ENCODE measurements at regions not wholly inside any gene's neighbourhood (a gene's known extent, or its start where the extent isn't known, plus 50 kb on each side); places are given as distances from the start of the nearest gene placed in this dataset.
"Not testable (repeated sequence)": the region's sequence is repeated elsewhere in the genome, so short reads cannot be mapped to it uniquely, and the experiment has no call there.

- DNase-seq = no peak
These were observed 650.8 kb upstream of the SOX9 start for GRCh38 chr17:71470062-71470461.

GRCh38 chr17:71472809-71473789 lies 647.7 kb upstream of the SOX9 start:
- DNase-seq = no peak

GRCh38 chr17:71477356-71477755 lies 643.5 kb upstream of the SOX9 start:
- DNase-seq = no peak

DNA sequence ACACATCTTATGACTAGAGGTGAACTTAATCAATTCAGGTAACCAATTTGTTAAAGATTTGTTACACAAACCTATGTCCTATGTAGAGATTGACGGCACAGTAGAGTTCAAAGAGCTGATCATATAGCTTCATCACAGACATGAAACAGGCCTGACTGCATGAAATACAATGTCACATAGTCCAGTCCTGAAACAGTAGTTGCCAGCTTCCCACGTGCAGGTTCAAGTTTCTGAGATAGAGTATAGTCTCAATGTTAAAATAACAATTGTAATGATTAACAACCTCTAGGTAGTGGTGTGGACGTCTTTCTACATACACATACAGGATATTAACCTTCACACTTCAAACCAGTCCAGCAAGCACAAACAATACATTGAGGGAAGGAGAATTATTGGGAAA lies 640.7 kb upstream of the SOX9 start:
- no peak for DNase-seq

- no peak for DNase-seq
These were observed 638.2 kb upstream of the SOX9 start for GRCh38 chr17:71482625-71483024.

DNA sequence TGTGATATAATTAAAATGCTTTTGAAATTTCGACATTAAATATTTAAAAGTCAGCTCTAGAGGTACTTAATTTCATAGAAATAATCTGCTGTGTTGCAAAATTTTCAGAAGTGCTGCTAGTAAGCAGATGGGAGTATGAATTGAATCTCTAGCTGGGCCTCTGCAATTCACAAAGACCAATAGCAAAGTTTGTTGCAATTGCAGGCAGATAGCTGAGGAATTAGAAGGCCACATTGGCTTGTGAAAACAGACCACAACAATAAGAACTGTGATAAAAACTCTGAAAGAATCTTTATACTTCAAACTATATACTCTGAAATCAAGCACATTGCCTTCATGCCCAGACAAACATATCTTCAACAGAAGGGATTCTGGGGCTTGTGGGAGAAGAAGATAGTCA lies 636.3 kb upstream of the SOX9 start:
- DNase-seq = no peak

DNA sequence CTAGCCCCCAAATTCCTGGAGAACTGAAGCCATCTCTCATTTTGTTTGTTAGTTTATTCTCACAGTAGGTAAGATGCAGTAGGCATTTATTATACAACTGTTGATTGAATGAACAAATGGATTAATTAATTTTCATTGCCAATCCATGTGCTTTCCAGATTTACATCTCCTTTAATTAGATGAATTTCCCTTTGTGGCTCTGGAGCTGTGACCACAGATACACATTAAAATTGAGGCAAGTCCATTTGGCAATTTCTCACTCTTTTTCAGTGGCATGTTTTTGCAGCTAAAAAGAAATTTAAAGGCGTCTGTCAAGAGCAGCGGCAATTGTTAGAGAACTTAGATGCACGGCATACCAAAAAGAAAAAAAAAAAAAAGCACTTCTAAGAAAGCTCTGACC lies 635.4 kb upstream of the SOX9 start:
- DNase-seq = no peak

GRCh38 chr17:71486261-71486660 lies 634.6 kb upstream of the SOX9 start:
- DNase-seq = no peak

GRCh38 chr17:71488851-71489250 lies 632.0 kb upstream of the SOX9 start:
- DNase-seq = no peak

GRCh38 chr17:71494062-71494855 lies 626.6 kb upstream of the SOX9 start:
- DNase-seq = no peak

GRCh38 chr17:71495420-71495819 lies 625.4 kb upstream of the SOX9 start:
- DNase-seq = no peak

DNA sequence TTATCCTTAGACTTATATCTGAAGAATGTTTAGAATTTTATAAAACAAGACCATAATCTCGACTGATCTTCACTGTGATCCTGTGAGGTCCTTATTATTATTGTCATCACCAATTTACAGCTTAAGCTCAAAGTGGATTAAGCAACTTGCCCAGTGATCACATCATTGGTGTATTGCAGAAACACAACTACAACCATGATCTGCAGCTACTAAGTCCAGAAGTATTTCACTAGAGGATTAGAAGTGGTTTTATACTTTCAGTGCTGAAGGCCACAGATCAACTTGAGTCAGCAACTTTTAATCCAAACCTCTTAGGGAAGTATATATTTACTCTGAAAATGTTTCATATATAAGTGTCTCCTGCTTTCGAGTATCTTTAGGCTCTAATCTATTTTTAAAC lies 624.3 kb upstream of the SOX9 start:
- no peak for DNase-seq

DNA sequence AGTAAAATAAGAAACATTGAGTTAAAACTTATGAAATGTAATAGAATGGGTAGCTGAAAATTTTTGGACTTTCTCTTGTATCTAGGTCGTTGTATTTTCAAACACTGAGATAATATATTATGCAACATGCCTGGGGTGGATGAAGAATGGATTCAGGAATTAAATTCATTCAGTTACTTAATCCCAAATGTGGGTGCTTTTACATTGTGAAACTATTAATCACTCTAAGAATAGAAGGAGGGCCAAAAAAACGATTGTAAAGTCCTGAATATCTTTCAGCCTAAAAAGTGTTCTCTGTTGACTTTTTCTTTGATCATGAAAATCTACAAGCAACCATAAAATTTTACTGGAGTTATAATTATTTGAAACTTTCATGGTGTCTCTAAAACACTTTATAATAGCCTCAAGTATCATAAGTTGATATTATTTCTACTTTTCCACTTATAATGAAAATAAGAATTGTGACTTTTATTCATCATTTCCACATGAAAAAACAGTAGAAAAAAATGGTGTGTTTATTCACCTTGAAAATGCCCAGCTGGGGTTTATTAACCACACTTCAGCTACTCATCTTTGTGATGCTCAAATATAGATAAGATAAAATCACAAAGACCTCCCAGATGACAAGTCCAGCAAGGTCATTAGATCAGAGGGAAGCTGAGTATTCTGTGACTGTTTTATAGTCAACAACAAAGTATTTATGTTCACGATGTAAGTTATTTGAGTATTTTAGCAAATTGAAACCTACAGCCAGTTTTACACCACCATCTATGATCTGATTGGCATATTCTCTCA lies 619.9 kb upstream of the SOX9 start:
- DNase-seq = no peak

- DNase-seq = no peak
These were observed 619.1 kb upstream of the SOX9 start for GRCh38 chr17:71501711-71502110.

DNA sequence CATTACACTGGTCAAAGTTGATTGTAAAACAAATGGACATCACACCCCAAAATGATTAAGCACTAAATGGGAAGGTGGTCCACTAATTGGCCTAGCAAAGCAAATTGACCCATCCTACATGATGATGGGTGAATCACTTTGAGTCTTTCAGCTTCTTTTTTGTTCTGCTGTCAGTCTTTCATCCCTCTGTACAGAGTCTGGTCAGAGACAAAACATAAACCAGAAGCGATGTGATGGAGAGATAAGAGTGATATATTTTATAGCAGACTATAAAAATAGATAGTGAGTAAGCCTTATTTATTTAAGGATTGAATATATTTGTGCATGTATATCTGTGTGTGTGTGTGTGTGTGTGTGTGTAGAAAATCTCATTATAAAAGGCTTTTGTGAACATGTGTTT lies 618.4 kb upstream of the SOX9 start:
- no peak for DNase-seq

DNA sequence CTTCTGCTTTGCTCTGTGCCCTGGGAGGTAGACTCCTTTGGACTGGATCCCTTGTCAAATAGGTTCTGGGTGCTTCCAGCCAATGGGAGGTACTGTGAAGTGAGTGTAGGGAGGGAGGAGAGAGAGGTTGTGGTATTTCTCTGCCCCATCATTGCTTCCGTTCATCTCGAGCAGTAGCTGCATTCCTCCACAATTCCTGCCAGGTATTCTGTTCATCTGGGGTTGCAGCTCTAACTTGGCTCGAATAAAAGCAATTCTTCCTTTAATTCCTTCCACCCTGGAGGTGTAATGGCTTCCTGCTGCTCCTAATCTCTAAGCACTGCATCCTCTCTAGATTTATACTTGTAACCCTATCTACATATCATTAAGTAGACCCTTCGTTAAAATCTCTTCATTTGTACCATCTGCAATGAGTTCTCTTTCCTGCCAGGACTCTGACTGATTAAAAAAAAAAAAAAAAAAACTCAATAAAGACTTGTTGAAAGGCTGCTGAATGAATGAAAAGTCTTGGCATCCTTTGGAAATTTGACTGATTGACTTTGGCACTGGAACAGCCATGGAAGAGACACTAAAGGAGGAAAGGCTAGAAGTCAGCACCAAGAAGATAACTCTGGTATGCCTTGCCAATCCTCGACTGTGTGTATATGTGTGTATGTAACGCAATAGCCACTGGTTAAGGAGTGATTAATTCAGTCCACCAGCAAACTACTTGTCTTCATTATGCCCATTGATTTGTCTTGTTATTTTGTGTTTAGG lies 616.9 kb upstream of the SOX9 start:
- no peak for DNase-seq

- no peak for DNase-seq
These were observed 615.6 kb upstream of the SOX9 start for GRCh38 chr17:71505200-71505599.

DNA sequence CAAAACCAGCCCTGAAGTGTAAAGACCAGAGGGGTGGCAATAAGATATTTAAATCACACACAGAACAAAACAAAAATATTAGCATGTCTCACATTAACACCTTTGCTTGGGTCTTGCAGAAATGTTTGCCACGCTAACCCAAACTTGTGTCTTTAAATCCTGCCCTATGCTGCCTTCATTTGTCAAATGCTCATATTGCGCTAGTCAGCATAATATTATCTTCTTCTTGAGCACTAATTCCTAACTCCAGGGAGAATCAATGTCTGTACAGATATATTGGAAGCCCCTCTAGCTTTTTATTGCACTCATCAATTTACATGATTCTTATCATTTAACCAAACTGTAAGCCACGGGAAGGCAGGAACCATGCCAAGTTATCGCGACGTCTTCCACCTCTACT lies 614.8 kb upstream of the SOX9 start:
- DNase-seq = no peak

DNA sequence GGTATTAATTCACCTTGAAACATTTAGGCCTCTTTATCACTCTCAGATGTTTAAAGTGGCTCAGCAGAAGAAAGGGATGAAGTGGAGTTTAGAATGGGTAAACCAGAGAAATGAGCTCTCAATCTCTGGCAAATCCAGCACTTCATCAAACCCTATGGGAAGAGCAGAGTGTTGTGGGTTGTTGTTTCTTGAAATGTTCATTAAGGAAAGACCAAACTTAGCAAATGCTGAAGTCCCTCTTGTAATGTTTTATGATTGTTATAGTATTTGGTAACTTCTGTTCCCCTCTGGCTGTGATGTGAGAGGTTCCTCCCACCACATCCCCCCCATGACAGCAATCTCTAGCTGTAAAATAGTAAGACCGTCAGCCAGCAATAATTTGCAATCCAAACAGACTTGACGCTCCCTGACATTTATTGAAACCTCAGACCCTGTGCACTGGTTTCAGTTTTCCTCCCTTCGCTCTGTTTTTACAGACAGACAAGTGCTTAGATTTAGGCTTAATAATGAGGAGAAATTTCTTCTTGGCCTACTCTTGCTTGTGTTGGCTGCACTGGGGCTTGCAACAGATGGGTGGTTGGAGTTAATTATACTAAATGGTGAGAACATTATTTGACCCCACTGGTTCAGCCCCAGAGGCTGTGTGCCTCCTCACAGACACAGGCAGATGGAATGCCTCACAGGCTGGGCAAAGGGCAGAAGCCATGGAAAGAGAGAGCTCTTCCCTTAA lies 609.4 kb upstream of the SOX9 start:
- DNase-seq = no peak

GRCh38 chr17:71513725-71514124 lies 607.1 kb upstream of the SOX9 start:
- DNase-seq = not testable (repeated sequence)

GRCh38 chr17:71516149-71516548 lies 604.7 kb upstream of the SOX9 start:
- DNase-seq = no peak

DNA sequence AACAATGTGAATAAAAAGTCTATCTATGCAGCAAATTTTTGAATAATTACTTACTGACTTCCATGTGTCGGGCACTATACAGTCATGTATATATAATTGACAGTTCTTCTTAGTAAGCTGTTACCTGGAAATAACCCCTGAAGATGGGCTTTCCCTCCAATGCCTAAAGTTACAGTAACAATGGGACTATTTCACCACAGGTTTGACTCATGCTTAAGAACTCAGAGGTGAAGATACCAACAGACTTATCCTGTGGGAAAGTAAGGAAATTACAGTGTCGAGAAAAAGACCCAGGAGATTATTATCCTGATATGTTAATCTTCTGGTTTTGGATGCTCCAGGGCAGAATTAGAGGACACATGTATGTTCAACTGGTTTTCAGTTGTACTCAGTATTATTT lies 601.5 kb upstream of the SOX9 start:
- DNase-seq = no peak
